Fibroblast of the aortic adventitia (primary cell): ENCODE measurements at regions not wholly inside any gene's neighbourhood (a gene's known extent, or its start where the extent isn't known, plus 50 kb on each side); places are given as distances from the start of the nearest gene placed in this dataset.

Experiments
- DNase-seq: peaks from one replicate; pipeline ENCODE4 v3.0.0-alpha.2; 2010; ENCODE audit warnings: low read depth
- H3K4me3 ChIP-seq: 2 replicates; pipeline ENCODE4 v1.5.1; 2011; ENCODE audit warnings: low read depth, mild to moderate bottlenecking, control low read depth, low read length, moderate library complexity
- TF ChIP-seq, protein P1 (sequence below): IDR thresholded peaks from 2 replicates; pipeline ENCODE4 v1.5.1; 2011; ENCODE audit warnings: mild to moderate bottlenecking, low read length, control low read depth, inconsistent platforms; ENCODE audit not compliant: insufficient read depth

DNA sequence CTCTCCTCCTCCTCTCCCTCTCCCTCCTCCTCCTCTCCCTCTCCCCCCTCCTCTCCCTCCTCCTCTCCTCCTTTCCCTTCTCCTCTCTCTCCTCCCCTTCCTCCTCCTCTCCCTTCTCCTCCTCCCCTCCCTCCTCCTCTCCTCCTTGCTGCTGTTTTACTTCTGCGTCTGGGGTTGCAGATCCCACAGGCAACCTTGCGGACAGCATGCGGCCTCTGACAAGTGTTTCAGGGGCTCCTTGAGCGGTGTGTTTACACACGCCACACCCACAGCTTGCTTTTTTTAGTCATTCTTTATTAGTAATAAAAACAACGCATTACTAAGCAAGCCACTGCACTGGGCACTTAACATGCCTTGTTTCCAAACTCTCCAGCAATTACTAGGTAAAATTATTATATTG lies 81.9 kb downstream of the TFAP2C start:
- TF ChIP-seq, protein P1, sequence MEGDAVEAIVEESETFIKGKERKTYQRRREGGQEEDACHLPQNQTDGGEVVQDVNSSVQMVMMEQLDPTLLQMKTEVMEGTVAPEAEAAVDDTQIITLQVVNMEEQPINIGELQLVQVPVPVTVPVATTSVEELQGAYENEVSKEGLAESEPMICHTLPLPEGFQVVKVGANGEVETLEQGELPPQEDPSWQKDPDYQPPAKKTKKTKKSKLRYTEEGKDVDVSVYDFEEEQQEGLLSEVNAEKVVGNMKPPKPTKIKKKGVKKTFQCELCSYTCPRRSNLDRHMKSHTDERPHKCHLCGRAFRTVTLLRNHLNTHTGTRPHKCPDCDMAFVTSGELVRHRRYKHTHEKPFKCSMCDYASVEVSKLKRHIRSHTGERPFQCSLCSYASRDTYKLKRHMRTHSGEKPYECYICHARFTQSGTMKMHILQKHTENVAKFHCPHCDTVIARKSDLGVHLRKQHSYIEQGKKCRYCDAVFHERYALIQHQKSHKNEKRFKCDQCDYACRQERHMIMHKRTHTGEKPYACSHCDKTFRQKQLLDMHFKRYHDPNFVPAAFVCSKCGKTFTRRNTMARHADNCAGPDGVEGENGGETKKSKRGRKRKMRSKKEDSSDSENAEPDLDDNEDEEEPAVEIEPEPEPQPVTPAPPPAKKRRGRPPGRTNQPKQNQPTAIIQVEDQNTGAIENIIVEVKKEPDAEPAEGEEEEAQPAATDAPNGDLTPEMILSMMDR = no peak
- no peak for DNase-seq

DNA sequence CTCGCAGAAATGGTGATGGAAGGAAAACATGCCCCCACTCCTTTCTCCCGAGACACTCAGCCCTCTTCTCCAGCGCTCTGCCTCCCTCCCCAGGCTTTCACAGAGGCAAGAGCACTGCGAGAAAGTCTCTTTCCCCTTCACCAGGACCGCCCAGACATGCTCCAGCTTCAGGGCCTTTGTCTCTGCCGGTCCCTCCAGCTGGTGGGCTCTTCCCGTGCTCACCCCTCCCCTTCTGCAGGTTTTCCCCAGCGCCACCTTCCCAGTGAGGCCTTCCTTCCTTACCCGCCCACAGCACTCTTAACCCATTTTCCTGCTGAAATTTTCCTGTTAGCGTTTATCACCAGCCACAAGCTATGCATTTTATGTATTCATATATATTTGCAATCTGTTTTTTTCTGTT lies 86.2 kb downstream of the TFAP2C start:
- TF ChIP-seq, protein P1 = no peak
- H3K4me3 ChIP-seq = no peak overlapping the region
- no peak for DNase-seq

More for the DNA sequence above, 81.9 kb downstream of the TFAP2C start:
- no peak overlapping the region for H3K4me3 ChIP-seq

DNA sequence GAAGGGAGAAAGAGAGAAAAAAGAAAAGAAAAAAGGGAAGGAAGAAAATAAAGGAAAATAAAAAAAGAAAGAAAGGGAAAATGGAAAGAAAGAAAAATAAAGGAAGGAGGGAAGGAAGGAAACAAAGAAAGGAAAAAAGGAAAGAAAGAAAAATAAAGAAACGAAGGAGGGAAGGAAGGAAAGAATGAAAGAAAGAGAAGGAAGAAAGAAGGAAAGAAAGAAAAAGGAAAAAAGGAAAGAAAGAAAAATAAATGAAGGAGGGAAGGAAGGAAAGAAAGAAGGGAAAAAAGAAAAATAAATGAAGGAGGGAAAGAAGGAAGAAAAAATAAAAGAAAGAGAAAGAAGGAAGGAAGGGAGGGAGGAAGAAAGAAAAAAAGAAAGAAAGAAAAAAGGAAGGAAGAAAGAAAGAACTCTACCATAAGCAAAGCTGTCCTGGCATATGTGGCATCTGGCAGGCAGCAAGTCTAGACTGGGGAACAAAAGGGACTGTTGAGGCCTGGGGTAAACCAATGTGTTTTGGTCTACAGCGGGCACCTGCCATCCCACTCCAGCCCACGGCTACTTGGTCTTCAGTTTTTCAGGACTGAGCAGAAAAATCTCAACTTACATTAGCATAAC lies 86.9 kb downstream of the TFAP2C start:
- TF ChIP-seq, protein P1 = no peak
- H3K4me3 ChIP-seq = no peak overlapping the region
- no peak for DNase-seq

DNA sequence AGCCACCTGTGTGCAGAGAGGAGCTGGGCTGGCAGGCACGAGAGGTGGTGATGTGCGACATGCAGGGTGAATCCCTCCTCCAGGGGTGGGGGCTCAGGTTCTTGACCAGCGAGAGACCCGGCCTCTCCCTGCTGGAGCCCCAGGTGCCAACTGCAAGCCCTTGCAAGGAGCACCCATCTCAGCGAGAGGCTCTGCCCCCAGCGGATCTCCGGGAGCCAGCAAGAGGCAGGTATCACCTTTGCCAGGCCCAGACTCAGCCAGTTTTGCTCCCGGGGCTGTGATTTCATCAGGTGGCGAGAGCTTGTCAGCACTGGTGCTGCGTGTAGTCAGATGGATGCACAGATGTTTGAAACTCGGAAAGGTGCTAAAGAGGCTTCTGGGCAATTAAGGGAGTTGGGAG lies 87.7 kb downstream of the TFAP2C start:
- DNase-seq = no peak
- no peak overlapping the region for H3K4me3 ChIP-seq
- TF ChIP-seq, protein P1 = no peak

DNA sequence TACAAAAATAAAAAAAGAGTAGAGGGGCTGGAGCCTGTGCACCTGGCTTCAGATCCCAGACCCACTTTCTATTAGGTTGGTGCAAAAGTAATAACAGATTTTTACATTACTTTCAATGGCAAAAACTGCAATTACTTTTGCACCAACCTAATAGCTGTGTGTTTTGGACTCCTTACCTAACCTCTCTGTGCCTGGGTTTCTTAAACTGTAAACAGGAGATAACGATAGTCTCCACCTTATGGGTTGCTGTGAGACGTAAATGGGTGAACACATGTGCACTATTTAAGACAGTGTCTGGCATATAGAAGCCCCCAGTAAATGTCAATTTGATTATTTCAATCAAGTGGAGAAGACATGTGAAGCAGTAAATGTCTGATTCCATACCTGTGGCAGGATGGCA lies 89.7 kb downstream of the TFAP2C start:
- no peak overlapping the region for H3K4me3 ChIP-seq
- no peak for DNase-seq
- TF ChIP-seq, protein P1 = no peak

DNA sequence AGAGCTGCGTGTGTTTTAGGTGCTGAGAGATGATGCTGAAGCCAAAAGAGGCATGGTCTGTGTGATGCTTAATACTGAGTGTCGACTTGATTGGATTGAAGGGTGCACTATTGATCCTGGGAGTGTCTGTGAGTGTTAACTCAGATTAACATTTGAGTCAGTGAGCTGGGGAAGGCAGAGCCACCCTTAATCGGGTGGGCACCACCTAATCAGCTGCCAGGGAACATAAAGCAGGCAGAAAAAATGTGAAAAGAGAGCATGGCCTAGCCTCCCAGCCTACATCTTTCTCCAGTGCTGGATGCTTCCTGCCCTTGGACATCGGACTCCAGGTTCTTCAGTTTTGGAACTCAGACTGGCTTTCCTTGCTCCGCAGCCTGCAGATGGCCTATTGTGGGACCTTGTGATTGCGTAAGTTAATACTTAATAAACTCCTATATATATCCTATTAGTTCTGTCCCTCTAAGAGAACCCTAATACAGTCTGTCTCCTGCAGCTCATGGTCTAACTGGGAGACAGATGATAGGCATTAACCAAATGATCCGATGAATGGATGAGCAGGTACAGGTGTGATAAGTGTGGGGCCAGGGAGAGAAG lies 91.6 kb downstream of the TFAP2C start:
- TF ChIP-seq, protein P1 = no peak
- H3K4me3 ChIP-seq = no peak overlapping the region
- no peak for DNase-seq

DNA sequence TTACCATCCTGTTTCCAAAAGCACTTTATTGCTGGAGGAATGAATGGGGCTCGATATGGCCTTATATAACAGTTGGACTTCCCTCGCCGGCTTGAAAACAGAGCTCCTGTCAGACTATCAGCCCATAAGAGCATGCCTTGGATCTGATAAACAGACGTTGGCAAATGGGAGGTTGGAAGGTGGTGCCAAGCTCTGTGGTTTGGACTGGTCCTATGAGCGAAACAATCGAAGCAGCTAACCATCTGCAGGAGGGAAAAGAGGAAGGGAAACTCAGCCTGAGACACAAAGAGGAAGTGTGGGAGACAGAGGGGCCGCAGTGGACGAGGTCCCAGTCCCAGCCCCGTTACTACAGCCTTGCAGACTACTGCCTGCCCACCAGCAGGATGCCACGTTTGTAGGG lies 92.9 kb downstream of the TFAP2C start:
- H3K4me3 ChIP-seq = no peak overlapping the region
- no peak for DNase-seq
- TF ChIP-seq, protein P1 = no peak
